Right ventricle myocardium inferior (tissue), 1 donor: ENCODE measurements at regions not wholly inside any gene's neighbourhood (a gene's known extent, or its start where the extent isn't known, plus 50 kb on each side); places are given as distances from the start of the nearest gene placed in this dataset.

Experiments
- ATAC-seq: fragments of 200-7000 bp; cut with Tn5 transposase; one replicate; pipeline ENCODE4 v1.9.1; 2020; ENCODE audit warnings: mild to moderate bottlenecking, moderate library complexity
- DNase-seq: peaks from one replicate; pipeline ENCODE4 v3.0.0; 2021; ENCODE audit errors: missing footprints
- intact Hi-C: fragments of 100-400 bp; cut with DNase I; formaldehyde crosslinking; loops from one replicate; pipeline ENCODE4 v1.11.0; 2022
- donor health status: DM: no; HTN: yes; CAD: no; lungs with severe emphysema.

DNA sequence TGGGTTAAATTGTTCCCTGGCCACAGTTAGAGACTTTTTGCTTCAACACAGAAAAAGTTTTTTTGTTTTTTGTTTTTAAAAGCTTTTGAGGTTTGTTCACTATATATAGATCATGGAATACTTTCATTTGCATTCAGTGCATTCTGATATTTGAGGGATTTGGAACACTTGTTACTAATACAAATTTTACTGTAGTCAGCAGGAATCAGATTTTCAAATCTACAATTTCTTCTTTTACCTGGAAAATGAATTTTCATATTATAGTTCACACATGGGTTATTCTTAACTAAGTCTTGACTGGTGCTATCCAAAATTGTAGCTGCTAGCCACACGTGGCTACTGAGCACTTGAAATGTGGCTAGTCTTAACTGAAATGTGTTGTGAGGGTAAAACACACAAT is 142.0 kb downstream of the RMI1 start:
- ATAC-seq, result no peak
- no peak for DNase-seq
- intact Hi-C loops, result no loop called here

DNA sequence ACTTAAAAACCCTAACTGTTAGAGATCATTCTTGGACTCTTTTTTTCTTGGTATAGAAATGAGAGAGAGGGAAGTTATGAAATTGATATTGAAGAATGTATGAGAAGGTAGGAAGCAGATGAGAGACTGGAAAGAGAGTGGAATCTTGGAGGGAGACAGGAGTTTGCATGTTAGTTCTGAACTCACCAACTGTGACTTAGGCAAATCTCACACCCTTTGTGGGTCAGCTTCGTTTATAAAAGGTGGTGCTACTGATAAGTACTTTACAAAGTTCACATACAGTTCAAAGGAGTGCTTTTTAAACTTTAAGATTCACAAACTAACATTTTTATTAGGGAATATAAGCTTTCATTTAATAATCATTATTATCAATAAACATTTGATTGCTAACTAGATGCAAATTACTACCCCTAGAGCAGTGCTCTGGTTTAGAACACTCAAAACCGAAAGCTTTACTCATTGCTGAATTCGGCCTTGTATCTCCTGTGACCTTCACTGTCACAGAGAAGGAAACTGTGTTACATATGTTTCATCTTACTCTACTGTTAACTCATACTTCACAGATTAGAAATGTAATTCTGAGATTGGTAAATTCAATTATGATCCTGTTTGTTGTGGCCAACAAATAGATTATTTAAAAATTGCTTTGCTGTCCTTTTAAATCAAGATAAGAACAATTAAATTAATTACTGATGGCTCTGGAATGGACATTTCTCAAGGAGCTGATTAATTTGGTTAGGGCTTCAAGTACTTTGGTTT is 143.2 kb downstream of the RMI1 start:
- no peak for ATAC-seq
- intact Hi-C loops, result no loop called here

DNA sequence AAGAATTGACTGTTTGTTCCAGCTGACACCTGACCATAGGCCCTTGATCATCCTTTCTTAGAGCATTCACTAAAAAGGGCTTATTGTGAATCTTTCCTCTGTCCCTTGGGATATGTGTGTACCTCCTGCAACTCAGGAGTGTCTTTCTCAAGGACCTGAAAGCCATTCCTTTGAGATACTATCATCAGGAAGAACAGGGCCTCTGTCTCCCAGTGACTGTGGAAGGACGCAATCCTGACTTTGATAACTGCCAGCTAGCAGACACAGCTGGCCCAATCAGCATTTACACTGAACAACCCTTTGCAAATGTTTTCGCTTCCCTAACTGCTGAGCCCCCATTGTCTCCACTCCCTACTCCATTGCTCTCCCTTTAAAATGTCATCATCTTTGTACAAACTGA is 144.4 kb downstream of the RMI1 start:
- intact Hi-C loops, result no loop called here

More for the DNA sequence above, 143.2 kb downstream of the RMI1 start:
- no peak for DNase-seq

DNA sequence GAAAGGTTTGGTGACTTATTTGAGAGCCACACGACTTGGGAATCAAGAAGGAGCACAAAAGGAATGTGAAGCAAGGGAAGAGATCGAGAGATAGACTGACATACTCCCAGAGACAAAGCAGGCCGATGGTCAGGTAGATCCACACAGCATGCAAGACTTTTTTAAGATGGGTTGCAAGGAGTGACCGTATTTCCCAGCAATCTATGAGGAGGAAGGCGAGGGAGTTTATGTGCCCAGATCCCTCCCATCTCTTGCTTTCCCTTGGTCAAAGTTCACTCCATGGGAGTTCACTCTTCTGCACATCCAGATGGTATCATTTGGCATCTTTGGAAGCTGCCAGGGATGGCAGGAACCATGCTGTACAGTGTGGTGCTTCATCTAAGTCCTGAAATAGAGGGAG is 148.9 kb downstream of the RMI1 start:
- DNase-seq (no peak), ATAC-seq (no peak)
- intact Hi-C loops, result no loop called here

More for the DNA sequence above, 144.4 kb downstream of the RMI1 start:
- ATAC-seq (no peak), DNase-seq (no peak)

DNA sequence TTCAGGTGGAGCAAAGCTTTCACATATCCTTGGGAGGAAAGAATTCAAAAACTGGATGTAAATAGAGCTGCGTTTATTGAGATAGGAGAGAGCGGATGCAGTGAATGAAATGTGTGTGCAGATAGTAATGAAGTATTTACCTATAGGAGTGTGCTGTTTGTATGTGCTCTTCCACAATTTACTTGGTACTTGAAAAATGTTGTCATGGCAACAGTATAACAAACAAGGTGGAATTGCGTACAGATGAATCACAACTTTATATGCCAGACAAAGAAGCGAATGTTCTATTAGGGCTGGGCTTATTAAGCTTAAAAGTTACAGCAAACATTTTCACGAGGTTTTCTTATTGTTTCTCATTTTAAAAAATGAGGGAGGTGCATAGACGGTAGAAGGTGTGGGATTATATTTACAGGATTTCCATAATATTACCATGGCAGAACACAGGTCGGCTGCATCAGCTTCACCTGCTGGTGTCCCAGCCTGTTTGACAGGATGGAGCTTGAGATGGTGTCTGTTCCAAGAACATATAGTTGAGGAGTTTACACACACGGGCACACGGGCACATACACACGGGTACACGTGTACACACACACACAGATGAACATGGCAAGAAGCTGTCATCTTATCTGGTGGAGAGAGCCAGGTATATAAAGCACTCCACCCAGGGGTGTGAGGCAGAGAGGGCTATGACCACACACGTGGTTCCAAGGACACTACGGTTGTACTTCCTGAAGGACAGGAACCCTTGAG is 155.7 kb downstream of the RMI1 start:
- intact Hi-C loops, result no loop called here
- no peak for DNase-seq
- ATAC-seq, result no peak

DNA sequence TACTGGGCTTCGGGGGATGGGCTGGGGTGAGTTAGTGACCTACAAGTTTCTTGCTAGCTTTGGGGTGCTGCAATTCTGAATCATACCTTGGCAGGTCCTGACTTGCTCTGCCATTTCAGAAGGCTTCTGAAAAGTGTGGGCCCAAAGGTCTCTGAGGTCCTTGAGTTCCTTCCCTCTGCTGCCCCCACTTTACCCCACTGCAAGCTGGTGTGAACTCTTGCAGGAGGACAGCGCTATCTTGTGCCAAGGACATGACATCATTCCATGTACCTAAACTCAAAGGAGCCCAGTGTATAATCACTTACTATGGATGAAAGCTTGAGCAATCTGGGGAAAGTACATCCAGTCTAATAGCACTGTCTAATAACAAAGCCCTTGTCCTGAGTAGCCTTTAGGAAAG is 157.4 kb downstream of the RMI1 start:
- intact Hi-C loops, result no loop called here
- ATAC-seq (peak; percentile 66), DNase-seq (no peak)

DNA sequence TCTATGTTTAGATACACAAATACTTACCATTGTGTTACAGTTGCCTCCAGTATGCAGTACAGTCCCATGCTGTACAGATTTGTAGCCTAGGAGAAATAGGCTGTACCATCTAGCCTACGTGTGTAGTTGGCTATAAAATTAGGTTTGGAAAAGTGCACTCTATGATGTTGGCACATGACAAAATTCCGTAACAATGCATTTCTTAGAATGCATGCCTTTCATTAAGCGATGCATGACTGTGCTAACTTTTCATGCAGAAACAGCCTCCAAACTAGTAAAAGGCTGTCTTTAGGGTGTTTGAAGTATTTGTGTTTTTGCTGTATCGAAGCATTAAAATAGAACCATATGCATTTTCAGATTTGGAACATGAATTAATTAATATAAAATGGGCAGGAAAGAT is 157.9 kb downstream of the RMI1 start:
- DNase-seq (no peak), ATAC-seq (no peak)
- intact Hi-C loops, result no loop called here

DNA sequence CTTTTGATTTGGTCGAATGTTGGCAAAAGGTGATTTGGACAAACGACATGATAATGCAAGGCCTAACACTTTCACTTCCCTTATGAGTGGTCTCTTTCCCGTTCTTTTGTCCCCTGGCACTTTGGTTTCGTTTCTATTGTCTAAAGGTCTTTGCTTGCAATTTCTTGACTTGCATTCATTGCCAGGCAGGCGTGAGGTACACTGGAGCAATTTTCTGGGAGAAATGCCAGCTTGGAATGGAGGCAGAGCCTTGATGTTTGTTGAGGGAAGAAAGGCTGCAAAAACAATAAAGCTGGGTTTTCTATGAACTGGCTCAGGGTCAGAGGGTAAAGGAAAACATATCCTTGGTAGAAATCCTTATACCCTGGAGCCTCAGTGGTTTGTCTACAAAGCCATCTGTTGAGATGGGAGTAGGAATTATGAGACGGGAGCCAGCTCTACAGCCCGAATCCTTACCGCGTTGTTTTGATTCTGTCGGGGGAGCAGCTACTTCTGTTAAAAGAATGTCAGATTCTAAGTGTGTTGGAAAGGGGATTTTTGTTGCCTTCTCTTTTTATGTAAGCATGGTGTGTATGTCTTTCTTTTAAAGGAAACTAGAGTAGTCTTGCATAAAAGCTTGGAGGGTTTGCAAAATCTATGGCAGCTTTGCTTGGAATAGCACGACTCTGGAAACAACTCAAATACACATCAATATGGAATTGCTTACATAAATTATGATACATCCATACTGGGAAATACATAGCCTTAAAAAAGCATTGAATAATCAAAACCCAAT is 158.9 kb downstream of the RMI1 start:
- intact Hi-C loops, result no loop called here
- no peak for DNase-seq
- ATAC-seq, result no peak

DNA sequence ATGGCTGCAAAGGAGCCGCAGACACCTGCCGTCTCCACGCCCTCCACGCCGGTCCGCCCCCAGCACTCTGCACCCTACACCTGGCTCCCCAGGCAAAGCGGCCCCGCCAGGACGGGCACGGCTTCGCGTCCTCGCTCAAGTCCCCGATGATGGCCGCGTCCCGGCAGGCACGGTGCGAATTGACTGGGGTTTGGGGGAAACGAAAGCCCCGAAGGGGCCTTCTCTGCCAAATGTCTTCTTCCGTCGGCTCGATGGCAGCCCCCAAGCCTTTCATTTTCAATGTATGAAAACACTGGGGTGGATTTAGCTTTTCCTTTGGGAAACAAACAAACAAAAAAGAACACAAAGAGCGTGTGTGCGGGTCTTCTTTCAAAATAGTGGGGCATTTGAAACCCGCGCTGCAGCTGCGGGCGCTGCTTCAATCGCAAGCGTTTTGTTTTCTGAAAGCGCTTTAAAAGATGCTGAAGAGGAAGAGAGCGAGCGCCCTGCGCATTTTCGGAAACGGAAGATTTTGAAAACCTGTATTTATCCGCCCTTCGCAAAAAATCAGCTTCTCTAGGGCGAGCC is 160.0 kb downstream of the RMI1 start:
- peak; percentile 70 for DNase-seq
- intact Hi-C loops, result no loop called here
- ATAC-seq, result no peak

DNA sequence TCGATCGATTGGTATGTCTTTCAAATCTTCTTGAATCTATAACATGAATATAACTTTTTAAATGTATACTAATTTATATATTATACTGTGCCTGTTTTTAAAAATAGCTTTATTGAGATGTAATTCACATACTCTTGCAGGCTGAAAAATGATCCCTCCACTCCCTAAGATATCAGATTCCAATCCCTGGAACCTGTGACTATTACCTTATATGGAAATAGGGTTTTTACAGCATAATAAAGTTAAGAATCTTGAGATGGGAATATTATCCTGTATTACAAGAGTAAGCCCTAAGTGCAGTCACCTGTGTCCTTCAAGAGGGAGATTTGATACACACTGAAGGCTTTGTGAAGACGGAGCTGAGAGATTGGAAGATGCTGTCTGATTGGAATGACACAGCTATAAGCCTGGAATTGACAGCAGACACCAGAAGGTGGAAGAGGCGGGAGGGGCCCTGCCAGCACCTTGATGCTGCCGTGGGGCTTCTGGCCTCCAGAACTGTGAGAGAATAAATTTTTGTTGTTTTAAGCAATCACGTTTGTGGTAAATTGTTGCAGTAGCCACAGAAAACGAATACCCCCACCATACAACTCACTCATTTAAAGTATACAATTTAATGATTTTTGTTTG is 161.3 kb downstream of the RMI1 start:
- intact Hi-C loops, result no loop called here
- no peak for ATAC-seq
- DNase-seq, result no peak

DNA sequence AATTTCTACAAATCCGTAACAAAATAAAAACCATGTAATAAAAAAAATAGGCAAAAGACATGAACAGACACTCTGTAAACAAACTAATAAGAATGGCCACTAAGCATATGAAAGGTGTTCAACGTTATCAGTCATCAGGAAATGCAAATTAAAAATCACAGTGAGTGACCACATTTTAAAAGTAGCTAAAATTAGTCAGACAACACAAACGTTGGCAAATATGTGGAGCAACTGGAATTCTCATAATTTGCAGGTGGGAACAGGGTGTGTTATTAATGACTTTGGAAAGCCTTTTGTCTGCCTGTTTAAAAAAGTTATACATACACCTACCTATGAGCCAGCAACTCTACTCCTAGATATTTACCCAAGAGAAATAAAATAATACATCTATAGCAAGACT is 164.4 kb downstream of the RMI1 start:
- DNase-seq, result no peak
- intact Hi-C loops, result no loop called here
- ATAC-seq, result no peak

DNA sequence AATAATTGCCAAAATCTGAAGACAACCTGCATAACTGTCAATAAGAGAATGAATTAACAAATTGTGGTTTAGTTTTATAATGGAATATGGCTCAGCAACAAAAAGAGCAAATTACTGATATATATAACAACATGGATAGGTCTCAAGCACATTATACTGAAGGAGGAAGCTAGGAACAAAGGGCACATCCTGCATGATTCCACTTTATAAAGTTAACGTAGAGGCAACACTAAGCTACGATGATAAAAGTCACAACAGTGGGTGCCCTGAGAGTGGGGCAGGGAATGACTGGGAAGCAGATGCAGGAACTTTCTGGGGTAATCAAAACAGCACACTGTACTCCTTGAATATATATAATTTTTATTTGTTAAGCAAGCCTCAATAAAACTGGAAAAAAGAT is 165.2 kb downstream of the RMI1 start:
- ATAC-seq, result no peak
- intact Hi-C loops, result no loop called here
- DNase-seq, result no peak

DNA sequence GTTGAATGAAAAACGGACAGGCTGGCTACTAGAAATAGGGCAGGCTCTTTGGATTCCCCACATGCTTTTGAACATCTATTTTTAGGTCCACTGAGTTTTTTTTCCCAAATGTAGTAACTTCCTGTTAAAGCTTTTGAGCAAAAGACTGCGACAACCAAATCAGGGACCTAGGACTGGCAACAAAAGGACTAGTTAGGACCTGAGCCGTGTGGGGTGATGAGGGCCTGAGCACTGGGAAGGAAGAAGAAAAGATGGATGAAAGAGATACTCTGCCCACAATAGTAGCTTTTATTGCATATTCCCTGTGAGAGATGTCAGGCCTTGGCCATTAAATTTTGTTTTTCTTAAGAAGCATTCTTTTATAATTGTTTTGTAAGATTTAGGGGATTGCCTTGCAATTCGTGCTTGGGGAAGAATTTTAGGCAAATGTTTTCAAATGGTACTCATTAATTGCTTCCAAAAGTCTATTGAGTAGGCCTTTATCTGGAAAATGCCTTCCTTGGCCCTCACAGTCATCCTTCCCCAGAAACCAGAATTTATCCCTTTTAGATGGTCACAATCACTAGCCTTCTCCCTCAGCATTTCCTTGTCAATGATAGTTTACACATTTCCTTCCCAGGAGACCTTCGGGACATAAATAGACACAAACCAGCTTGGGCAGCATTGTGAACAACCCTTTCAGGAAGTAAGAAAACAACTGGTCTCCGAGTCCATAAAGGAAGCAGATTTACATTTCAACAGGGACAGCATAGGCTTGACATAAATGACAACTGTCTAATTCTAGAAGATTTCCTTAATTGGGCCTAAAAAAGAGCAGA is 166.5 kb downstream of the RMI1 start:
- ATAC-seq (peak; percentile 39), DNase-seq (no peak)
- intact Hi-C loops, result no loop called here

DNA sequence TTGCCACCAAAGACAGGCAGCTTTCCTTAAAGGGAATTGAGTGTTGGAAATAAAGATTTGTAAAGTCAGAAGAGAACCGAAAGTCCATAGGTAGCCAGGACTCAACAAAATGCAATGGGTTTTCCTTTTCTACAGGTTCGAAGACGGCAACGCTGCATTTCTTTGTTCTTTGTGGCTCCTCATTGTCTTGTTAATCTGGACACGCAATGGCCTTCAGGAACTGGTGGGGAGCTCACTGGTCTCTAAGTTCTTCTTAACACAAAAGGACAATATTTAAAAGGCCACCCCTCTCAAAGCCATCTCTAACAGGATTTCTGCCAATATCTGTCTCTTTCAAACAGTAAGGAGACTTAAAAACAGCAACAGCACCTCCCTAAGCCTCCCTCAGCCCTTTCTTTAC is 170.6 kb downstream of the RMI1 start:
- no peak for ATAC-seq
- intact Hi-C loops, result no loop called here
- DNase-seq, result no peak

DNA sequence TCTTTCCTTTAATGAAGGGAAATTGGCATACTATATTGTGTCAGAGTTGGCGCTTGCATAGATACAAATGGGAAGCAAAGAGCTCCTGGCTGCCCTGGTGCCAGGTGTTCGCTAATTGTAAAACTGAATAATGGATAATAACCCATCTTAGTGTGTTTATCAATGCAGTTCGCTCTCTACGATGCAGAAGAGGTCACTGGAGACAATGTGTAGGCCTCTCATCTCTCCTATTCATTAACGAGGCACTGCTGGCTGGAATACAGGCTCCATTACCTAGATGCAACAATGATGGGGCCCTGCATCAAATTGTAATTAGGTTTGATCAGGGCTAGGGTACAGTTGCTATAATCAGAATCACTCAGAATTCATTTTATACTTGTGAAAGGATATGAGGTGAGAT is 171.0 kb downstream of the RMI1 start:
- ATAC-seq (no peak), DNase-seq (no peak)
- intact Hi-C loops, result no loop called here

DNA sequence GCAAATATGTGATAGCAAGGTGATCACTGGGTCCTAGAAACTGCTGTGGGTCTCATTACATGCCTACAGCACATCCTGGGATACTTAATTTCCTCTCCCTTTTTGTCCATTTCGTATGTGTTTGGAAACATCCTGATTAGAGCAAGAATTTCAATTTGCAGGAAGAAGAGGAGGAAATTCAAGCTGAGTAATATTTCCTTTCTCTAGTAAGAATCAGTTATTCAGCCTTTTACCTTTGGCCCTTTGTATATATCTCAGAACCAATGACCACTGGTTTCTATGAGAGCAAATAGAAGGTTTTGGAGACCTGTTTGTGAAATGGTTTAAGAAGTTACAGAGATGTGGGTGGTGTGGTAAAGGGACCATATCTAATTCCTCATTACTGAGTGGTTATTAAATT is 171.6 kb downstream of the RMI1 start:
- ATAC-seq, result no peak
- intact Hi-C loops, result no loop called here

DNA sequence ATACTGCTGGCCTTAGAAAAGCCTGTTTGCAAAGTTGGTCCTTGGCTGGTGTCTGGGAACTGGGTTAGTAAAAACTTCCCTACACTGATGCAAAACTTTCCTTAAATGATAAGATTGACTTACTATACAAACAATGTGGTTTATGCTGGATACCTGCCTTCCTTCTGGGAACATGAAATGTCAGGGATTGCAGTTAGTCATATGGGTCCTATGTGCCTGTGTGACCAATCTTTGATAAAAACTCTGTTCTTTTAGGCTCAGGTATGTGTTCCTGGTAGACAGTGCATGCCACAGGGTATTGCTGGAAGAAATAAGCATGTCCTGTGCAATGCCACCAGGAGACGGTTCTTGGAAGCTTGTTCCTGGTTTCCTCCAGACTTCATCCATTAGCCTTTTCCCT is 173.3 kb downstream of the RMI1 start:
- intact Hi-C loops, result no loop called here
- no peak for DNase-seq
- no peak for ATAC-seq

More for the DNA sequence above, 171.6 kb downstream of the RMI1 start:
- DNase-seq, result no peak

DNA sequence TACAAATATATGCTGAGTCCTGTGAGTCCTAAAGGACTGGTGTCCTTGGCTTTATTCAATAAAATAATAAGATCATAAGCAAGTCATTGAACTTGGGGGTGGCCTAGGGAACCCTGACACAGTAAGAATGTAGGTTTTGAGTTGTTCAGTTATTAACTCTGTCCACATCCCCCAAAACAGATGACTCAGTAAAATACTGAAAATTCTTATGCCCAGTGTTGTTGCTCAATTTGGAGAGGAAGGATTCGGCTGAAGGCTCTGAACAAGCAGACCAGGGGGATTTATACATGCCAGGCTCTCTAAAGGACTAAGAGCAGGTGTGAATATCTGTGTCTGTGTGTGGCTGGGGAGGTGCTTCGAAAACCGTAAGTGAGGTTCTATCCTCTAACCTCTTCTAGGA is 173.7 kb downstream of the RMI1 start:
- intact Hi-C loops, result no loop called here

More for the DNA sequence above, 173.7 kb downstream of the RMI1 start:
- no peak for ATAC-seq
- DNase-seq, result no peak
